Psoas muscle (tissue), 7 donors: ENCODE measurements at regions not wholly inside any gene's neighbourhood (a gene's known extent, or its start where the extent isn't known, plus 50 kb on each side); places are given as distances from the start of the nearest gene placed in this dataset.

Experiments used
- ATAC-seq, 4 donors: fragments of 200-7000 bp; cut with Tn5 transposase; one replicate each; pipeline ENCODE4 v1.9.1; 2020; ENCODE audit warnings: moderate library complexity in 3 of 4, mild to moderate bottlenecking in 2 of 4
- DNase-seq, 2 donors: peaks; one replicate each; pipeline ENCODE4 v3.0.0-alpha.2; 2020
- H3K27ac ChIP-seq: fragments of 200-600 bp; one replicate; pipeline ENCODE4 v1.8.0; 2022
- H3K27me3 ChIP-seq, 3 donors: fragments of 200-600 bp in 1 of 3; one replicate each; pipeline versions ENCODE4 v1.6.1 to v1.8.0; 2013 to 2022; ENCODE audit warnings: low read length in 2 of 3, mild to moderate bottlenecking in 2 of 3, moderate library complexity in 1 of 3; ENCODE audit not compliant: insufficient read depth in 3 of 3
- H3K36me3 ChIP-seq, 2 donors: fragments of 200-600 bp in 1 of 2; one replicate each; pipeline versions ENCODE4 v1.6.1 to v1.8.0; 2013 to 2022; ENCODE audit warnings: low read depth in 1 of 2, mild to moderate bottlenecking in 1 of 2, moderate library complexity in 1 of 2; ENCODE audit not compliant: insufficient read depth in 1 of 2
- H3K4me1 ChIP-seq: fragments of 200-600 bp; one replicate; pipeline ENCODE4 v1.8.0; 2022
- H3K4me3 ChIP-seq: fragments of 200-600 bp; one replicate; pipeline ENCODE4 v1.8.0; 2022; ENCODE audit warnings: mild to moderate bottlenecking
- H3K9me3 ChIP-seq: fragments of 200-600 bp; one replicate; pipeline ENCODE4 v1.8.0; 2022
- CTCF ChIP-seq: fragments of 200-600 bp; IDR thresholded peaks from one replicate; pipeline ENCODE4 v1.8.0; 2022; ENCODE audit warnings: antibody characterized with exemption
- WGBS, 3 donors: extraction: QIAGEN DNeasy Blood & Tissue Kit; methylation state at CpG; one replicate each; pipeline versions ENCODE4 v1.1.6 to v1.1.7; 2013; 5-methylcytosine and 5-hydroxymethylcytosine counted together
- intact Hi-C, 2 donors: fragments of 100-400 bp; cut with DNase I; formaldehyde crosslinking; loops; one replicate each; pipeline versions ENCODE4 v1.11.0 to v1.14.2; 2022
- donor health status: healthy with polysubstance abuse.
- donor health status: DM: no; HTN: no; CAD: no; lungs with moderate emphysema.
- donor health status: Bipolar disorder and iron deficiency.
- donor health status: healthy.
- donor health status: DM: yes; HTN: yes; CAD: no.
- donor health status: DM: no; HTN: no; CAD: no.
- donor health status: DM: yes; HTN: yes; CAD: no.

GRCh38 chr15:67968564-67968963, 85.6 kb upstream of the PIAS1 start:
- DNase-seq (no peak), ATAC-seq (no peak)
- no peaks in the 10 kb centered on the region for H3K9me3 ChIP-seq
- H3K36me3 ChIP-seq: no peaks in the 10 kb centered on the region
- WGBS, 3 donors: 45 to 62% (median 53%) methylated on average over 6 of the region's 6 CpGs
- no peak overlapping the region for H3K27ac ChIP-seq
- H3K27me3 ChIP-seq: no peaks in the 10 kb centered on the region
- intact Hi-C loops: loop anchor here in 1 of 2 donors (10.0 kb wide), 1 partner anchor 66 kb away; no protein-coding TSS in a partner anchor
- no peaks in the 10 kb centered on the region for H3K4me1 ChIP-seq
- no peak for TF ChIP-seq CTCF
- peak overlapping the region; percentile 49 for H3K4me3 ChIP-seq

GRCh38 chr15:67968966-67969365, 85.1 kb upstream of the PIAS1 start:
- intact Hi-C loops: loop anchor here in 1 of 2 donors (10.0 kb wide), 1 partner anchor 66 kb away; no protein-coding TSS in a partner anchor

GRCh38 chr15:67969892-67970291, 84.2 kb upstream of the PIAS1 start:
- H3K4me1 ChIP-seq: no peaks in the 10 kb centered on the region
- H3K9me3 ChIP-seq: no peaks in the 10 kb centered on the region
- no peak overlapping the region for H3K4me3 ChIP-seq
- H3K36me3 ChIP-seq: no peaks in the 10 kb centered on the region
- H3K27ac ChIP-seq: no peak overlapping the region
- 72 to 92% (median 86%) methylated on average over 3 of the region's 3 CpGs for WGBS, 3 donors
- DNase-seq (no peak), ATAC-seq (no peak)
- H3K27me3 ChIP-seq: no peaks in the 10 kb centered on the region
- no peak for TF ChIP-seq CTCF
- intact Hi-C loops: loop anchor here in 1 of 2 donors (10.0 kb wide), 1 partner anchor 65 kb away; no protein-coding TSS in a partner anchor

More at GRCh38 chr15:67968966-67969365, 85.1 kb upstream of the PIAS1 start:
- ATAC-seq: no peak
- Histone ChIP-seq H3K27ac (no peak overlapping the region), H3K4me3 (no peak overlapping the region), H3K4me1 (no peaks in the 10 kb centered on the region), H3K27me3 (no peaks in the 10 kb centered on the region), H3K36me3 (no peaks in the 10 kb centered on the region), H3K9me3 (no peaks in the 10 kb centered on the region)
- whole genome bisulfite sequencing, 3 donors: 55 to 73% (median 58%) methylated on average over 3 of the region's 3 CpGs
- TF ChIP-seq CTCF: no peak
- DNase-seq: no peak

GRCh38 chr15:67972377-67972776, 81.7 kb upstream of the PIAS1 start:
- TF ChIP-seq CTCF: no peak
- 40 to 64% (median 45%) methylated on average over 4 of the region's 4 CpGs for WGBS, 3 donors
- intact Hi-C loops: no loop called here
- H3K36me3 ChIP-seq: no peaks in the 10 kb centered on the region
- no peak for DNase-seq
- no peak overlapping the region for H3K4me3 ChIP-seq
- ATAC-seq: peak in 1 of 4 donors; percentile 41
- H3K27me3 ChIP-seq: no peaks in the 10 kb centered on the region
- H3K4me1 ChIP-seq: no peaks in the 10 kb centered on the region
- H3K27ac ChIP-seq: no peak overlapping the region
- no peaks in the 10 kb centered on the region for H3K9me3 ChIP-seq

GRCh38 chr15:67973846-67974245, 80.3 kb upstream of the PIAS1 start:
- TF ChIP-seq CTCF: no peak
- no peaks in the 10 kb centered on the region for H3K4me1 ChIP-seq
- H3K27ac ChIP-seq: no peak overlapping the region
- 73 to 89% (median 80%) methylated on average over 4 of the region's 4 CpGs for WGBS, 3 donors
- intact Hi-C loops: no loop called here
- H3K4me3 ChIP-seq: no peak overlapping the region
- no peaks in the 10 kb centered on the region for H3K9me3 ChIP-seq
- no peaks in the 10 kb centered on the region for H3K36me3 ChIP-seq
- H3K27me3 ChIP-seq: no peaks in the 10 kb centered on the region
- DNase-seq (no peak), ATAC-seq (no peak)
